Large intestine (tissue), 3 donors: ENCODE measurements at regions not wholly inside any gene's neighbourhood (a gene's known extent, or its start where the extent isn't known, plus 50 kb on each side); places are given as distances from the start of the nearest gene placed in this dataset.

Experiments used
- DNase-seq, 2 donors: peaks; one replicate each; pipeline versions ENCODE4 v3.0.0 to v3.0.0-alpha.2; 2013
- H3K27ac ChIP-seq: one replicate; pipeline ENCODE4 v1.5.1; 2013; ENCODE audit warnings: low read length
- H3K27me3 ChIP-seq: 2 replicates; pipeline ENCODE4 v1.6.1; 2013; ENCODE audit warnings: low read length; ENCODE audit not compliant: control insufficient read depth, insufficient read depth
- H3K36me3 ChIP-seq: 2 replicates; pipeline ENCODE4 v1.6.1; 2013; ENCODE audit warnings: low read length; ENCODE audit not compliant: control insufficient read depth, insufficient read depth
- H3K4me1 ChIP-seq: one replicate; pipeline ENCODE4 v1.6.1; 2013; ENCODE audit warnings: low read length; ENCODE audit not compliant: control insufficient read depth, insufficient read depth
- H3K4me3 ChIP-seq: one replicate; pipeline ENCODE4 v1.5.1; 2013; ENCODE audit warnings: low read length
- H3K9me3 ChIP-seq: one replicate; pipeline ENCODE4 v1.6.1; 2013; ENCODE audit warnings: mild to moderate bottlenecking, low read depth, low read length, moderate library complexity; ENCODE audit not compliant: control insufficient read depth
- WGBS: methylation state at CpG from one replicate; pipeline ENCODE4 v1.1.5; 2013; ENCODE audit warnings: low lambda C conversion rate; ENCODE audit not compliant: insufficient coverage; 5-methylcytosine and 5-hydroxymethylcytosine counted together

DNA sequence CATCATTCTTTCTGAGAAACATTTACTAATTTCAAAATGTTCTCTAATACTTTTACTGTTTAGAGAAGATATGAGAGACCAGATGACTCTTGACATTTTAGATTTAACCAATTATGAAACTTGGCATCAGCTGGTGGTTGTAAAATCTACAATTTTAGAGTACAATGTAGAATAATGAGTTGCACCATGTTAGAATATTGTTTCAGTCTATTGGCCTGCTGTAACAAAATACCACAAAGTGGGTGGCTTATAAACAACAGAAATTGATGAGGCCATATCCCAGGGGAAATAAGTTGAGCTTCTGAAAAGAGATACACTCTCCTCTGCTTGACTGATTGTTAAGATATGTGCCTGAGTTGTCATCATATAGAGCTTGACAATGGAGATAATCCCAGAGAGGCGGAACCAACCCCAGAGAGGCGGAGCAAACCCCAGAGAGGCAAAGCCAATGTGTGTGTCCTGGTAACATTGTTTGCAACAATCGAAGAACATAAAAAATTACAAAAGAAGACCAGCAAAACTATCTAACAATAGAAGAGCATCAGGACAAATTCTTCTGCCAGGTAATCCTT lies 373.0 kb upstream of the SLITRK1 start:
- WGBS: 100% methylated on average over 1 of the region's 3 CpGs
- H3K27ac ChIP-seq: no peak overlapping the region
- no peaks in the 10 kb centered on the region for H3K27me3 ChIP-seq
- no peaks in the 10 kb centered on the region for H3K9me3 ChIP-seq
- no peaks in the 10 kb centered on the region for H3K4me1 ChIP-seq
- DNase-seq: no peak
- H3K4me3 ChIP-seq: no peak overlapping the region
- H3K36me3 ChIP-seq: no peaks in the 10 kb centered on the region

- no peak overlapping the region for H3K4me3 ChIP-seq
- H3K36me3 ChIP-seq: no peaks in the 10 kb centered on the region
- WGBS: 71% methylated on average over 1 of the region's 3 CpGs
- H3K27ac ChIP-seq: no peak overlapping the region
- H3K27me3 ChIP-seq: no peaks in the 10 kb centered on the region
- no peak for DNase-seq
- H3K4me1 ChIP-seq: no peaks in the 10 kb centered on the region
- H3K9me3 ChIP-seq: no peaks in the 10 kb centered on the region
These were observed 367.2 kb upstream of the SLITRK1 start for GRCh38 chr13:84249463-84249862.

- Histone ChIP-seq H3K4me3 (no peak overlapping the region), H3K27ac (no peak overlapping the region), H3K9me3 (no peaks in the 10 kb centered on the region), H3K27me3 (no peaks in the 10 kb centered on the region), H3K36me3 (no peaks in the 10 kb centered on the region), H3K4me1 (no peaks in the 10 kb centered on the region)
- no peak for DNase-seq
- WGBS: no CpG with 5 or more reads among the region's 1 CpG
These were observed 361.1 kb upstream of the SLITRK1 start for GRCh38 chr13:84243340-84243739.

DNA sequence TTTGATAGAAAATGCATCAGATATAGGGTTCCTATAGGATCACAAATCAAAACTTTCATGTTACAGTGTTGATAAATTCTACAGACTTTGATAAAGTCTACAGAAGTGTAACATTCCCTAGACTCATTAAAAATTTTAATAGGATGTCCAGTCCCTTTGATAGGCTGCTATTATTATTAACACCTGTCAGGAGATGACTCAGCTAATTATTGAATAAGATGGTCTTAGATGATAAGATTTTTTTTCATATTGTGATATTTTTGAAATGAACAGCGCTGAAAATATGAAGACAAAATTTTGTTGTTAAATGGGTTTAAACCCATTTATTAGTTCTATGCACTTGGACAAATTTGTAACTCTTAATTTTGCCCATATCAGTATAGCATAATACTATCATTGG lies 356.8 kb upstream of the SLITRK1 start:
- no peaks in the 10 kb centered on the region for H3K9me3 ChIP-seq
- WGBS: 100% methylated on average over 1 of the region's 1 CpG
- H3K36me3 ChIP-seq: no peaks in the 10 kb centered on the region
- H3K4me1 ChIP-seq: no peaks in the 10 kb centered on the region
- H3K27ac ChIP-seq: no peak overlapping the region
- H3K4me3 ChIP-seq: no peak overlapping the region
- DNase-seq: no peak
- no peaks in the 10 kb centered on the region for H3K27me3 ChIP-seq

DNA sequence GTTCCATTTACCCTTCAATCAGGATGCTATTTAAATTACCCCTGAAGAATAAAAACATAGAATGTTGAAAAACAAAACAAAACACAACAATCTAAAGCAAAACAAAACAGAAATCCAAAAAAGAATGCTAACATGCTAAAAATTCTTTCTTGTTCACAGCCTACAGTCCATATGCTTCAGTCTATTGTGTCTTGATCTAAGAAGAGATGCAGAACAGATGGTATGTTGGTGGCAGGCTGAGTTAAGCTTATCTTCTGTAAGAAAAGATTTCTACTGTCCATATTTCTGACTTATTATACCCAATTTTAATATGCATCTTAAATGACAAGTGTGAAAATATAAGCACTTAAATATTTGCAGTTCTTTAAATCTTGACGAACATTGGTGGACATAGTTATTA lies 356.1 kb upstream of the SLITRK1 start:
- no peaks in the 10 kb centered on the region for H3K4me1 ChIP-seq
- DNase-seq: no peak
- WGBS: 89% methylated on average over 1 of the region's 1 CpG
- H3K27ac ChIP-seq: no peak overlapping the region
- H3K9me3 ChIP-seq: no peaks in the 10 kb centered on the region
- H3K36me3 ChIP-seq: no peaks in the 10 kb centered on the region
- no peak overlapping the region for H3K4me3 ChIP-seq
- no peaks in the 10 kb centered on the region for H3K27me3 ChIP-seq

DNA sequence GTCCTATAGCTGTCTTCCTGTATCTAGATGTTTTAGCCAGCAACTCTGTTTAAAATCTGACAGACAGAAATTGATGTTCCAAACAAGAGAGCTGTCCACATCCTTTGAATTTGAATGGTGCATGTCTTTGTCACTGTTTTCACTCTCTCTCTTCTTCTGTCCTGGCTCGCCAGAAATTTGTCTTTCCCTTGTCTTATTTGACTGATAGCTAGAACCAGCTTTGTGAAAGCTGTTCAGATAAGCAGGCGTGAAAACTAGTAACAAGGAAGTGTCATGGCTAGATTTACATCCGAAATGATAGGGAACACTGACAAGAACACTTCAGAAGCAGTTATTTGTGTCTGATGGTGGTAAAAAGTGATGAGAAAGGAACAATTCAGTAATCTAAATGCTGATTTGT lies 354.9 kb upstream of the SLITRK1 start:
- H3K9me3 ChIP-seq: no peaks in the 10 kb centered on the region
- DNase-seq: no peak
- no peaks in the 10 kb centered on the region for H3K4me1 ChIP-seq
- no peaks in the 10 kb centered on the region for H3K27me3 ChIP-seq
- H3K36me3 ChIP-seq: no peaks in the 10 kb centered on the region
- no peak overlapping the region for H3K4me3 ChIP-seq
- no CpG with 5 or more reads among the region's 3 CpGs for WGBS
- H3K27ac ChIP-seq: no peak overlapping the region

DNA sequence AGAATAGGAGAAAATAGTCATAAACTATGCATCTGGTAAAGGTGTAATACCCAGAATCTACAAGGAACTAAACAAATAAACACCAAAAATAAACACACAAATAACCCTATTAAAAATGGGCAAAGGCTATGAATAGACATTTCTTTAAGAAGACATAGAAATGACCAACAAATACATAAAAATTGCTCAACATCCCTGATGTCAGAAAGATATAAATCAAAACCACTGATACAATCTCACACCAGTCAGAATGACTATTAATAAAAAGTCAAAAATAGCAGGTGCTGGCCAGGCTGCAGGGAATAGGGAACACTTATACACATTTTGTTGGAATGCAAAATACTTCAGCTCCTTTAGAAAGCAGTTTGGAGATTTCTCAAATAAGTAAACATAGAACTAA lies 352.1 kb upstream of the SLITRK1 start:
- Histone ChIP-seq H3K27ac (no peak overlapping the region), H3K4me1 (no peaks in the 10 kb centered on the region), H3K27me3 (no peaks in the 10 kb centered on the region), H3K9me3 (no peaks in the 10 kb centered on the region), H3K4me3 (no peak overlapping the region), H3K36me3 (no peaks in the 10 kb centered on the region)
- no peak for DNase-seq

DNA sequence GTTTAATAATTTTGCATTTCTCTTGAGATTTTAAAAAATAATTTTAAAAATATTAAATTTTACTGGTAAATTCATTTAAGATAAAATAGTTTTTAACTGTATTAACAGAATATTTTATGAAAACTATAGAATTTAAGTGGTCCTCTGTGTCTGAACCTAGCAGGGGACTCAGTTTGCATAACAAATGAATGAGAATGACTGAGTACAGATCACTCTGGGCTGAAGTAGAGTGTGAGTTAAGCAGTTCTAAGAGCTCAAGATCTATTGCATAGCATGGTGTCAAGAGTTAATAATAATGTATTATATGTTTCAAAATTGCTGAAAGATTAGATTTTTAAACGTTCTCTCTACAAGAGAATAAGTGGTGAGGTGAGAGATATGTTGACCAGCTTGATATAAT lies 348.3 kb upstream of the SLITRK1 start:
- Histone ChIP-seq H3K27ac (no peak overlapping the region), H3K9me3 (no peaks in the 10 kb centered on the region), H3K27me3 (no peaks in the 10 kb centered on the region), H3K36me3 (no peaks in the 10 kb centered on the region), H3K4me1 (no peaks in the 10 kb centered on the region), H3K4me3 (no peak overlapping the region)
- 57% methylated on average over 1 of the region's 1 CpG for WGBS
- no peak for DNase-seq

- H3K4me3 ChIP-seq: no peak overlapping the region
- H3K36me3 ChIP-seq: no peaks in the 10 kb centered on the region
- no CpG with 5 or more reads among the region's 2 CpGs for WGBS
- peaks cover 2% of the 10 kb centered on the region for H3K9me3 ChIP-seq
- H3K27ac ChIP-seq: no peak overlapping the region
- DNase-seq: no peak
- no peaks in the 10 kb centered on the region for H3K4me1 ChIP-seq
- no peaks in the 10 kb centered on the region for H3K27me3 ChIP-seq
These were observed 328.8 kb upstream of the SLITRK1 start for GRCh38 chr13:84211048-84211447.

GRCh38 chr13:84208246-84208910 lies 326.1 kb upstream of the SLITRK1 start:
- no peak overlapping the region for H3K27ac ChIP-seq
- H3K9me3 ChIP-seq: peaks cover 4% of the 10 kb centered on the region
- no peaks in the 10 kb centered on the region for H3K36me3 ChIP-seq
- no peaks in the 10 kb centered on the region for H3K4me1 ChIP-seq
- WGBS: 62% methylated on average over 4 of the region's 7 CpGs
- no peak overlapping the region for H3K4me3 ChIP-seq
- no peak for DNase-seq
- H3K27me3 ChIP-seq: no peaks in the 10 kb centered on the region

- Histone ChIP-seq H3K4me1 (no peaks in the 10 kb centered on the region), H3K27me3 (no peaks in the 10 kb centered on the region), H3K36me3 (no peaks in the 10 kb centered on the region), H3K9me3 (peaks cover 4% of the 10 kb centered on the region), H3K4me3 (no peak overlapping the region), H3K27ac (no peak overlapping the region)
- WGBS: 94% methylated on average over 2 of the region's 2 CpGs
- DNase-seq: no peak
These were observed 325.2 kb upstream of the SLITRK1 start for GRCh38 chr13:84207509-84207908.
